Gastroesophageal sphincter (tissue), 3 donors: ENCODE measurements at regions not wholly inside any gene's neighbourhood (a gene's known extent, or its start where the extent isn't known, plus 50 kb on each side); places are given as distances from the start of the nearest gene placed in this dataset.

Experiments used
- POLR2A ChIP-seq, 2 donors: fragments of 450-650 bp; IDR thresholded peaks; one replicate each; pipeline ENCODE4 v1.6.1; 2017; ENCODE audit warnings: antibody characterized with exemption in 2 of 2, mild to moderate bottlenecking in 2 of 2, moderate library complexity in 1 of 2
- POLR2AphosphoS5 ChIP-seq: sonication (generic); formaldehyde crosslinking; IDR thresholded peaks from one replicate; pipeline ENCODE4 v1.6.1; 2017; ENCODE audit warnings: antibody characterized with exemption
- TF ChIP-seq, protein P1 (sequence below), 4 experiments: fragments of 200-600 bp in 2 of 4; fragments of 450-650 bp in 2 of 4; sonication (generic) in 1 of 4; IDR thresholded peaks; one replicate each; pipeline ENCODE4 v1.5.1; 2017 to 2019; ENCODE audit warnings: antibody characterized with exemption in 4 of 4, mild to moderate bottlenecking in 2 of 4, moderate library complexity in 2 of 4

DNA sequence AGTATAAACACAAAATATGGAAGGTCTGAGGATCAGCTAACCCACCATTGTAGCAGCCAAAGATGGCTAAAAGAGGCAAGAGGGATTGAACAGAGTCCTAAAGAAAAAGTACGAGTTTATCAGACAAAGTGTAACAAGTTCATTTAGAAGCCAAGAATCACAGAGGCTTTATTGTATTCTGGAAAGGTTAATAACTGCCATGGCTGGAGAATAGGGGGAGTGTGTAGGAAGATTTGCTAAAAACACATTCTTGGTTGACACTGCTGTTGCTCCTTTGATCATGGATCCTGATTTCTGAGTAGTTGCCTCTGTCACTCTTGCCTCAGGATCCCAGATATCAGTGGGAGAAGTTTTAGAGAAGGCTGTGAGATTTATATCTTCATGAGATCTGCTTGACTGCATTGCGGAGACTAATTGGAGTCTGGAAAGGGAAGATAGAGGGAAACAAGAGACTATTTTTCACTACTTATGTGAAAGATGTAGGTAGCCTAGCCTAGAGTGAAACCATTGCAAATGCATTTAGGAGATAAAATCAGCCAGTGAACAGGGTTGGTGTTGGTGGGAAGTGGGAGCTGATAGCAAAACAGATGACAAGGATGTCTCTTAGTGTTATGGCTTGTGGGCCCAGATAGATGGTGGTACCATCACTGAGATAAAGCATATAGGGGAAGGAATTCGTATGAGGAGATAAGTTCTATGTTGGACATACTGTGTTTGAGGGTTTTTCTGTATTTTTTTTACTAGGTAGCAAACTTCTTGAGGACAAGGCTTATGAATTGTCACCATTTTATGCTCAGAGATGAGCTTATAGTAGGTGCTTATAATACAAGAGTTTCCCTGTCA is 402.9 kb upstream of the PDE3A start:
- TF ChIP-seq POLR2AphosphoS5 = no peak
- TF ChIP-seq, protein P1, sequence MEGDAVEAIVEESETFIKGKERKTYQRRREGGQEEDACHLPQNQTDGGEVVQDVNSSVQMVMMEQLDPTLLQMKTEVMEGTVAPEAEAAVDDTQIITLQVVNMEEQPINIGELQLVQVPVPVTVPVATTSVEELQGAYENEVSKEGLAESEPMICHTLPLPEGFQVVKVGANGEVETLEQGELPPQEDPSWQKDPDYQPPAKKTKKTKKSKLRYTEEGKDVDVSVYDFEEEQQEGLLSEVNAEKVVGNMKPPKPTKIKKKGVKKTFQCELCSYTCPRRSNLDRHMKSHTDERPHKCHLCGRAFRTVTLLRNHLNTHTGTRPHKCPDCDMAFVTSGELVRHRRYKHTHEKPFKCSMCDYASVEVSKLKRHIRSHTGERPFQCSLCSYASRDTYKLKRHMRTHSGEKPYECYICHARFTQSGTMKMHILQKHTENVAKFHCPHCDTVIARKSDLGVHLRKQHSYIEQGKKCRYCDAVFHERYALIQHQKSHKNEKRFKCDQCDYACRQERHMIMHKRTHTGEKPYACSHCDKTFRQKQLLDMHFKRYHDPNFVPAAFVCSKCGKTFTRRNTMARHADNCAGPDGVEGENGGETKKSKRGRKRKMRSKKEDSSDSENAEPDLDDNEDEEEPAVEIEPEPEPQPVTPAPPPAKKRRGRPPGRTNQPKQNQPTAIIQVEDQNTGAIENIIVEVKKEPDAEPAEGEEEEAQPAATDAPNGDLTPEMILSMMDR (IDR thresholded peaks at IDR 0.05) = no peak
- TF ChIP-seq POLR2A (IDR thresholded peaks at IDR 0.05) = no peak
